MM.1S (cell line): ENCODE measurements at regions not wholly inside any gene's neighbourhood (a gene's known extent, or its start where the extent isn't known, plus 50 kb on each side); places are given as distances from the start of the nearest gene placed in this dataset.

Experiments used
- EZH2 ChIP-seq: fragments of 300-600 bp; sonication (generic); optimal IDR thresholded peaks from 2 replicates; pipeline ENCODE3; 2017; ENCODE audit warnings: low read depth, mild to moderate bottlenecking, antibody characterized with exemption, low read length, mixed read lengths
- TF ChIP-seq, protein P1 (sequence below): fragments of 300-600 bp; sonication (generic); IDR thresholded peaks from 2 replicates; pipeline ENCODE4 v1.5.1; 2016; ENCODE audit warnings: antibody characterized with exemption, low read length, mixed read lengths

- TF ChIP-seq EZH2 = no peak
- TF ChIP-seq, protein P1, sequence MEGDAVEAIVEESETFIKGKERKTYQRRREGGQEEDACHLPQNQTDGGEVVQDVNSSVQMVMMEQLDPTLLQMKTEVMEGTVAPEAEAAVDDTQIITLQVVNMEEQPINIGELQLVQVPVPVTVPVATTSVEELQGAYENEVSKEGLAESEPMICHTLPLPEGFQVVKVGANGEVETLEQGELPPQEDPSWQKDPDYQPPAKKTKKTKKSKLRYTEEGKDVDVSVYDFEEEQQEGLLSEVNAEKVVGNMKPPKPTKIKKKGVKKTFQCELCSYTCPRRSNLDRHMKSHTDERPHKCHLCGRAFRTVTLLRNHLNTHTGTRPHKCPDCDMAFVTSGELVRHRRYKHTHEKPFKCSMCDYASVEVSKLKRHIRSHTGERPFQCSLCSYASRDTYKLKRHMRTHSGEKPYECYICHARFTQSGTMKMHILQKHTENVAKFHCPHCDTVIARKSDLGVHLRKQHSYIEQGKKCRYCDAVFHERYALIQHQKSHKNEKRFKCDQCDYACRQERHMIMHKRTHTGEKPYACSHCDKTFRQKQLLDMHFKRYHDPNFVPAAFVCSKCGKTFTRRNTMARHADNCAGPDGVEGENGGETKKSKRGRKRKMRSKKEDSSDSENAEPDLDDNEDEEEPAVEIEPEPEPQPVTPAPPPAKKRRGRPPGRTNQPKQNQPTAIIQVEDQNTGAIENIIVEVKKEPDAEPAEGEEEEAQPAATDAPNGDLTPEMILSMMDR = no peak
These were observed 152.4 kb downstream of the TDRD15 start for GRCh38 chr2:21276163-21276562.
